ENCODE measurements at regions not wholly inside any gene's neighbourhood (a gene's known extent, or its start where the extent isn't known, plus 50 kb on each side); places are given as distances from the start of the nearest gene placed in this dataset.

DNA sequence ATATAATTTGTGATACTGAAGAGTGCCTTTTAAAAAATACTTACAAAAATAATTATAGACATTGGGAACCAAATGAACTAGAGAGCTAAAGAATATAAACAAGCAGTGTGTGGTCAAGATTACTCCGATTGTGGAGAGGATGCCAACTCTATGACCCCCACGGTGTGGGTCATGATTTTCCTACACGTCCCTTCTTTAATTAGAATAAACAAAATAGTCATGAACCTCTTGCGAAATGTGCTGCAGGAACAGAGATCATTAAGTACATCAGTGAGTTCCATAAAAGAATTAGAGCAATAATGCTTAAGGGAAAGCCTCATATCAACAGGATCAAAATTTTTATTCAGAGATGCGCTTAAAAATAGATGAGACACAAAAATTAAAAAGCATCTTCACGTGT is 476.6 kb upstream of the ROBO1 start:
- intact Hi-C loops (cut with DNase I; ENCODE audit: low total_unique reads) (no loop called here), in situ Hi-C loops (cut with MboI; ENCODE audit: low pct_ligation_motif_present in 1 of 4, low pct_unique_long_range_greater_than_20kb in 1 of 4, low sequenced_read_pairs in 3 of 4) (no loop called here)
- 34 to 47% methylated on average over 6 of the region's 6 CpGs for WGBS, 2 donors (ENCODE audit: low coverage in 1 of 2)
- Histone ChIP-seq H3K36me3 (no peaks in the 10 kb centered on the region), H3K27ac (no peak overlapping the region), H3K27me3 (no peaks in the 10 kb centered on the region), H3K9me3 (no peaks in the 10 kb centered on the region), H3K4me3 (no peak overlapping the region), H3K4me1 (no peaks in the 10 kb centered on the region)
- TF ChIP-seq POLR2A (IDR thresholded peaks at IDR 0.05) (no peak), EP300 (IDR thresholded peaks at IDR 0.05; ENCODE audit: low read depth) (no peak), POLR2AphosphoS5 (IDR thresholded peaks at IDR 0.05) (no peak)
- TF ChIP-seq, protein P1, sequence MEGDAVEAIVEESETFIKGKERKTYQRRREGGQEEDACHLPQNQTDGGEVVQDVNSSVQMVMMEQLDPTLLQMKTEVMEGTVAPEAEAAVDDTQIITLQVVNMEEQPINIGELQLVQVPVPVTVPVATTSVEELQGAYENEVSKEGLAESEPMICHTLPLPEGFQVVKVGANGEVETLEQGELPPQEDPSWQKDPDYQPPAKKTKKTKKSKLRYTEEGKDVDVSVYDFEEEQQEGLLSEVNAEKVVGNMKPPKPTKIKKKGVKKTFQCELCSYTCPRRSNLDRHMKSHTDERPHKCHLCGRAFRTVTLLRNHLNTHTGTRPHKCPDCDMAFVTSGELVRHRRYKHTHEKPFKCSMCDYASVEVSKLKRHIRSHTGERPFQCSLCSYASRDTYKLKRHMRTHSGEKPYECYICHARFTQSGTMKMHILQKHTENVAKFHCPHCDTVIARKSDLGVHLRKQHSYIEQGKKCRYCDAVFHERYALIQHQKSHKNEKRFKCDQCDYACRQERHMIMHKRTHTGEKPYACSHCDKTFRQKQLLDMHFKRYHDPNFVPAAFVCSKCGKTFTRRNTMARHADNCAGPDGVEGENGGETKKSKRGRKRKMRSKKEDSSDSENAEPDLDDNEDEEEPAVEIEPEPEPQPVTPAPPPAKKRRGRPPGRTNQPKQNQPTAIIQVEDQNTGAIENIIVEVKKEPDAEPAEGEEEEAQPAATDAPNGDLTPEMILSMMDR (IDR thresholded peaks at IDR 0.05): no peak
- DNase-seq: peak; percentile 7

DNA sequence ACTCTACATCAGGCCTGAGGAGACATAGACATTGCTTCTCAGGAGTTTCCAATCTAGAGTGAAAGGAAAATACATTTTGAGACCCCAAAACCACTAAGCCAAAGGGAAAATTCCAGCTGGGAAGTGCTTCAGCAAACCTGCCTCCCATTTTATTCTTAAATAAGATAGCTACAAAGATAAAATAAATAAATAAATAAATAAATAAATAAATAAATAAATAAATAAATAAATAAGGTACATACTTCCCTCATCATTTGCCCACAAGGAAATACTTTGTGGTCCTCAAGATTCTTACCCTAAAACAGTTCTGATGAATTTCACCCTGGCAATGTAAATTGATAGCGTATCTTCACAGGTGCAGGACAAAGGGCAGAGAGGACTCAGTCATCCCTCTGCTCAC is 474.0 kb upstream of the ROBO1 start:
- intact Hi-C loops (cut with DNase I; ENCODE audit: low total_unique reads): no loop called here
- H3K4me3 ChIP-seq: no peak overlapping the region
- H3K4me1 ChIP-seq: no peaks in the 10 kb centered on the region
- H3K27me3 ChIP-seq: no peaks in the 10 kb centered on the region
- H3K27ac ChIP-seq: no peak overlapping the region
- TF ChIP-seq POLR2AphosphoS5 (IDR thresholded peaks at IDR 0.05) (no peak), EP300 (IDR thresholded peaks at IDR 0.05; ENCODE audit: low read depth) (no peak), POLR2A (IDR thresholded peaks at IDR 0.05) (no peak)
- TF ChIP-seq, protein P1 (IDR thresholded peaks at IDR 0.05): no peak
- WGBS, 2 donors (ENCODE audit: low coverage in 1 of 2): 71 to 92% methylated on average over 1 of the region's 1 CpG
- no peak for DNase-seq
- in situ Hi-C loops (cut with MboI; ENCODE audit: low pct_ligation_motif_present in 1 of 4, low pct_unique_long_range_greater_than_20kb in 1 of 4, low sequenced_read_pairs in 3 of 4): no loop called here
- H3K36me3 ChIP-seq: no peaks in the 10 kb centered on the region
- H3K9me3 ChIP-seq: no peaks in the 10 kb centered on the region

DNA sequence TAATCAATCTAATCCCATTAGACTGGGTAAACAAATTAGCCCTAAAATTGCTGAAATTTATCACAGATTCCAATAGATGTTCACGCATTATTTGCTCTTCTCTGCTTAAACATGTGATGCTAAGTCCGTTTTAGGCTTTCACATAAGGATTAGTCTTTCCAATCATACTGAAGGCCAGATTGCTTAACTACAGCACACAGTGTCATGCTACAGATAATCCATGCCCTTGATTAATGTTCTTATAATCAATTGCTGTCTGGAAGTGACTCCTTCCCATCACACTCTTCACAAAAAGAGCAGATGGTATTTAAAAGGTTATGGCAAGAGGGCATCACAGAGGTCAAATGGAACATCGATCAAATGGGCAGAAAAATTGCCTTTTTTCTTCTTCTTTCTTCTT is 471.5 kb upstream of the ROBO1 start:
- no peak overlapping the region for H3K4me3 ChIP-seq
- H3K9me3 ChIP-seq: no peaks in the 10 kb centered on the region
- H3K27ac ChIP-seq: no peak overlapping the region
- no peaks in the 10 kb centered on the region for H3K27me3 ChIP-seq
- no peak for DNase-seq
- intact Hi-C loops (cut with DNase I; ENCODE audit: low total_unique reads): no loop called here
- 67 to 77% methylated on average over 3 of the region's 3 CpGs for WGBS, 2 donors (ENCODE audit: low coverage in 1 of 2)
- no peaks in the 10 kb centered on the region for H3K4me1 ChIP-seq
- H3K36me3 ChIP-seq: no peaks in the 10 kb centered on the region
- in situ Hi-C loops (cut with MboI; ENCODE audit: low pct_ligation_motif_present in 1 of 4, low pct_unique_long_range_greater_than_20kb in 1 of 4, low sequenced_read_pairs in 3 of 4): no loop called here
- TF ChIP-seq POLR2AphosphoS5 (IDR thresholded peaks at IDR 0.05) (no peak), POLR2A (IDR thresholded peaks at IDR 0.05) (no peak), EP300 (IDR thresholded peaks at IDR 0.05; ENCODE audit: low read depth) (no peak)
- TF ChIP-seq, protein P1 (IDR thresholded peaks at IDR 0.05): no peak

DNA sequence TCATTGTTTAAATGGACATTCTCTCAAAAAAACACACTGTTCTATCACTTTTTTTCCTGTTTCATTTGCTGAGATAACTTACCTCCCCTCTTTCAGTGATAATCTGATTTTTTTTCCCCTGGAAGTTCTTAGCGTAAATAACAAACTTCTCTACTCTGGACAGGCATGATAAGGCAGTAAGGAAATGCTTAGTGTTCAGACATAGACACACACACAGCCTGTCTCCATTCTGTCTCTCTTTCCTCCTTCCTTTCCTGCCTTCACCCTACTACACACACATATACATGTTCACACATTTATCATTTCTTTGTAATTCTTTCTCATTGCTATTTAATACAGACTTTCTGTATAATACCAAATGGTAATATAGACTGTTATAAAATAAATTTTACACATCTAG is 470.8 kb upstream of the ROBO1 start:
- Histone ChIP-seq H3K4me1 (no peaks in the 10 kb centered on the region), H3K9me3 (no peaks in the 10 kb centered on the region), H3K36me3 (no peaks in the 10 kb centered on the region), H3K4me3 (no peak overlapping the region), H3K27me3 (no peaks in the 10 kb centered on the region), H3K27ac (no peak overlapping the region)
- in situ Hi-C loops (cut with MboI; ENCODE audit: low pct_ligation_motif_present in 1 of 4, low pct_unique_long_range_greater_than_20kb in 1 of 4, low sequenced_read_pairs in 3 of 4): no loop called here
- TF ChIP-seq POLR2AphosphoS5 (IDR thresholded peaks at IDR 0.05) (no peak), POLR2A (IDR thresholded peaks at IDR 0.05) (no peak), EP300 (IDR thresholded peaks at IDR 0.05; ENCODE audit: low read depth) (no peak)
- TF ChIP-seq, protein P1 (IDR thresholded peaks at IDR 0.05): no peak
- WGBS, 2 donors (ENCODE audit: low coverage in 1 of 2): 64 to 68% methylated on average over 1 of the region's 1 CpG
- DNase-seq: no peak
- intact Hi-C loops (cut with DNase I; ENCODE audit: low total_unique reads): no loop called here
